ENCODE measurements at regions not wholly inside any gene's neighbourhood (a gene's known extent, or its start where the extent isn't known, plus 50 kb on each side); places are given as distances from the start of the nearest gene placed in this dataset.

GRCh38 chr21:25118648-25119047, 488.6 kb downstream of the MRPL39 start:
- no peak for DNase-seq

GRCh38 chr21:25115021-25115420, 492.3 kb downstream of the MRPL39 start:
- intact Hi-C loops (cut with DNase I) = no loop called here
- no peak for DNase-seq

More at GRCh38 chr21:25118648-25119047, 488.6 kb downstream of the MRPL39 start:
- intact Hi-C loops (cut with DNase I) = no loop called here

- intact Hi-C loops (cut with DNase I) = no loop called here
- DNase-seq = peak in 13 of 42 donors; percentile 3 to 44 (median 15)
Measured at GRCh38 chr21:25107708-25108107, 499.6 kb downstream of the MRPL39 start.

GRCh38 chr21:25103500-25104207, 503.6 kb downstream of the MRPL39 start:
- intact Hi-C loops (cut with DNase I) = no loop called here
- DNase-seq = no peak

- no peak for DNase-seq
- intact Hi-C loops (cut with DNase I) = no loop called here
Measured at GRCh38 chr21:25097648-25098047, 509.6 kb downstream of the MRPL39 start.

- intact Hi-C loops (cut with DNase I) = no loop called here
- no peak for DNase-seq
Measured at GRCh38 chr21:25094695-25095094, 512.6 kb downstream of the MRPL39 start.

GRCh38 chr21:25092441-25093011, 514.8 kb downstream of the MRPL39 start:
- DNase-seq = no peak
- intact Hi-C loops (cut with DNase I) = no loop called here

- DNase-seq = no peak
- intact Hi-C loops (cut with DNase I) = no loop called here
Measured at GRCh38 chr21:25081096-25081495, 526.2 kb downstream of the MRPL39 start.

- intact Hi-C loops (cut with DNase I) = no loop called here
- no peak for DNase-seq
Measured at GRCh38 chr21:25080661-25081060, 526.6 kb downstream of the MRPL39 start.

GRCh38 chr21:25080141-25080540, 527.1 kb downstream of the MRPL39 start:
- DNase-seq = no peak

GRCh38 chr21:25079053-25079452, 528.2 kb downstream of the MRPL39 start:
- no peak for DNase-seq
- intact Hi-C loops (cut with DNase I) = no loop called here

More at GRCh38 chr21:25080141-25080540, 527.1 kb downstream of the MRPL39 start:
- intact Hi-C loops (cut with DNase I) = no loop called here

GRCh38 chr21:25062061-25062460, 545.2 kb downstream of the MRPL39 start:
- intact Hi-C loops (cut with DNase I) = no loop called here
- no peak for DNase-seq

GRCh38 chr21:25054689-25055088, 552.6 kb downstream of the MRPL39 start:
- DNase-seq = no peak
- intact Hi-C loops (cut with DNase I) = no loop called here

- intact Hi-C loops (cut with DNase I) = no loop called here
- peak in 2 of 42 donors; percentile 7 to 21 for DNase-seq
Measured at GRCh38 chr21:25039461-25040380, 567.6 kb downstream of the MRPL39 start.

GRCh38 chr21:25036775-25037174, 570.5 kb downstream of the MRPL39 start:
- intact Hi-C loops (cut with DNase I) = no loop called here
- no peak for DNase-seq

- intact Hi-C loops (cut with DNase I) = no loop called here
- DNase-seq = no peak
Measured at GRCh38 chr21:25031750-25032149, 575.5 kb downstream of the MRPL39 start.

GRCh38 chr21:25029580-25029979, 577.7 kb downstream of the MRPL39 start:
- no peak for DNase-seq
- intact Hi-C loops (cut with DNase I) = no loop called here

GRCh38 chr21:25025596-25025995, 581.7 kb downstream of the MRPL39 start:
- intact Hi-C loops (cut with DNase I) = no loop called here
- no peak for DNase-seq

GRCh38 chr21:25024639-25025038, 582.6 kb downstream of the MRPL39 start:
- intact Hi-C loops (cut with DNase I) = no loop called here
- DNase-seq = no peak

GRCh38 chr21:25005388-25005787, 601.9 kb downstream of the MRPL39 start:
- intact Hi-C loops (cut with DNase I) = no loop called here
- no peak for DNase-seq
